Cardiac muscle cell (in vitro differentiated cells and primary cell): ENCODE measurements at regions not wholly inside any gene's neighbourhood (a gene's known extent, or its start where the extent isn't known, plus 50 kb on each side); places are given as distances from the start of the nearest gene placed in this dataset.

Experiments
- DNase-seq, 2 donors: peaks; one replicate each; pipeline versions ENCODE4 v3.0.0 to v3.0.0-alpha.2; 2010 to 2017; ENCODE audit warnings: low read depth in 1 of 2, low spot score in 1 of 2
- H3K27ac ChIP-seq: fragments of 200-600 bp; sonication (generic); 2 replicates; pipeline ENCODE4 v1.5.1; 2016
- H3K27me3 ChIP-seq: fragments of 200-600 bp; sonication (generic); 2 replicates; pipeline ENCODE4 v1.6.0; 2016; ENCODE audit warnings: control low read depth
- H3K36me3 ChIP-seq: fragments of 200-600 bp; sonication (generic); 2 replicates; pipeline ENCODE4 v1.5.1; 2016; ENCODE audit warnings: control low read depth
- H3K4me1 ChIP-seq: fragments of 200-600 bp; sonication (generic); 2 replicates; pipeline ENCODE4 v1.8.1; 2017; ENCODE audit warnings: low read depth, mild to moderate bottlenecking, mixed run types
- H3K4me3 ChIP-seq: fragments of 200-600 bp; sonication (generic); 2 replicates; pipeline ENCODE4 v1.5.1; 2016; ENCODE audit warnings: mild to moderate bottlenecking
- H3K9me3 ChIP-seq: fragments of 200-600 bp; sonication (generic); 2 replicates; pipeline ENCODE4 v1.5.1; 2017; ENCODE audit warnings: low read depth, mild to moderate bottlenecking, control low read depth
- TF ChIP-seq, protein P1 (sequence below): IDR thresholded peaks from 2 replicates; pipeline ENCODE4 v1.5.1; 2012; ENCODE audit warnings: low read depth, mild to moderate bottlenecking, low read length

GRCh38 chr3:134083008-134083407, 53.3 kb upstream of the SLCO2A1 start:
- H3K4me1 ChIP-seq, result no peaks in the 10 kb centered on the region
- no peaks in the 10 kb centered on the region for H3K27me3 ChIP-seq
- TF ChIP-seq, protein P1, sequence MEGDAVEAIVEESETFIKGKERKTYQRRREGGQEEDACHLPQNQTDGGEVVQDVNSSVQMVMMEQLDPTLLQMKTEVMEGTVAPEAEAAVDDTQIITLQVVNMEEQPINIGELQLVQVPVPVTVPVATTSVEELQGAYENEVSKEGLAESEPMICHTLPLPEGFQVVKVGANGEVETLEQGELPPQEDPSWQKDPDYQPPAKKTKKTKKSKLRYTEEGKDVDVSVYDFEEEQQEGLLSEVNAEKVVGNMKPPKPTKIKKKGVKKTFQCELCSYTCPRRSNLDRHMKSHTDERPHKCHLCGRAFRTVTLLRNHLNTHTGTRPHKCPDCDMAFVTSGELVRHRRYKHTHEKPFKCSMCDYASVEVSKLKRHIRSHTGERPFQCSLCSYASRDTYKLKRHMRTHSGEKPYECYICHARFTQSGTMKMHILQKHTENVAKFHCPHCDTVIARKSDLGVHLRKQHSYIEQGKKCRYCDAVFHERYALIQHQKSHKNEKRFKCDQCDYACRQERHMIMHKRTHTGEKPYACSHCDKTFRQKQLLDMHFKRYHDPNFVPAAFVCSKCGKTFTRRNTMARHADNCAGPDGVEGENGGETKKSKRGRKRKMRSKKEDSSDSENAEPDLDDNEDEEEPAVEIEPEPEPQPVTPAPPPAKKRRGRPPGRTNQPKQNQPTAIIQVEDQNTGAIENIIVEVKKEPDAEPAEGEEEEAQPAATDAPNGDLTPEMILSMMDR, result no peak
- H3K27ac ChIP-seq, result no peak overlapping the region
- no peak overlapping the region for H3K4me3 ChIP-seq
- H3K9me3 ChIP-seq, result no peaks in the 10 kb centered on the region
- no peaks in the 10 kb centered on the region for H3K36me3 ChIP-seq
- no peak for DNase-seq

- H3K4me1 ChIP-seq, result no peaks in the 10 kb centered on the region
- no peaks in the 10 kb centered on the region for H3K9me3 ChIP-seq
- TF ChIP-seq, protein P1, result no peak
- no peak for DNase-seq
- no peak overlapping the region for H3K4me3 ChIP-seq
- H3K36me3 ChIP-seq, result no peaks in the 10 kb centered on the region
- H3K27me3 ChIP-seq, result no peaks in the 10 kb centered on the region
- no peak overlapping the region for H3K27ac ChIP-seq
Measured at GRCh38 chr3:134082582-134082981, 52.9 kb upstream of the SLCO2A1 start.

GRCh38 chr3:134081211-134081610, 51.5 kb upstream of the SLCO2A1 start:
- no peaks in the 10 kb centered on the region for H3K9me3 ChIP-seq
- TF ChIP-seq, protein P1, result no peak

GRCh38 chr3:134080761-134081160, 51.0 kb upstream of the SLCO2A1 start:
- H3K27ac ChIP-seq, result no peak overlapping the region
- no peak overlapping the region for H3K4me3 ChIP-seq
- no peaks in the 10 kb centered on the region for H3K36me3 ChIP-seq
- TF ChIP-seq, protein P1, result no peak
- H3K27me3 ChIP-seq, result no peaks in the 10 kb centered on the region
- no peak for DNase-seq
- H3K4me1 ChIP-seq, result no peaks in the 10 kb centered on the region
- H3K9me3 ChIP-seq, result no peaks in the 10 kb centered on the region

More at GRCh38 chr3:134081211-134081610, 51.5 kb upstream of the SLCO2A1 start:
- Histone ChIP-seq H3K4me3 (no peak overlapping the region), H3K4me1 (no peaks in the 10 kb centered on the region), H3K27ac (no peak overlapping the region), H3K27me3 (no peaks in the 10 kb centered on the region), H3K36me3 (no peaks in the 10 kb centered on the region)
- no peak for DNase-seq

DNA sequence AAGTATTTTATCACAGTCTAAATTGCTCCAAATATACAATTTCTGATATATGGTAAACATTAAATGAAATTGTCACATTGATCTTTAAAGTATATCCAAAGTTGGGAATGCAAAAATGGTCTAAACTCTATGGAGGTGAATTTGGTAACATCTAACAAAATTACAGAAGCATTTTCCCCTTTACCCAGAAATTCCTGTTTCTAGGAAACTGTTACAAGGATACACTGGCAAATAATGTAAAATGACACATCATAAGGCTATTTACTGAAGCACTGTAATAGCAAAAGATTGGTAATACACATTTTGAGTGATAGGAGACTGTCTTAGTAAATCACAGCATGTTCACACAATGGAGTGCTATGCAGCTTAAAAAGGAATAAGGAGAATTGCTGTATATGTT, 50.0 kb upstream of the SLCO2A1 start:
- H3K27ac ChIP-seq, result no peak overlapping the region
- H3K4me3 ChIP-seq, result no peak overlapping the region
- TF ChIP-seq, protein P1, result no peak
- no peaks in the 10 kb centered on the region for H3K4me1 ChIP-seq
- no peaks in the 10 kb centered on the region for H3K9me3 ChIP-seq
- H3K27me3 ChIP-seq, result no peaks in the 10 kb centered on the region
- DNase-seq, result no peak
- no peaks in the 10 kb centered on the region for H3K36me3 ChIP-seq
